SU-DHL-6 (cell line): ENCODE measurements at regions not wholly inside any gene's neighbourhood (a gene's known extent, or its start where the extent isn't known, plus 50 kb on each side); places are given as distances from the start of the nearest gene placed in this dataset.

Source experiments
- H2AFZ ChIP-seq: fragments of 200-600 bp; sonication (generic); 2 replicates; pipeline ENCODE4 v1.6.1; 2014; ENCODE audit warnings: low read depth, mild to moderate bottlenecking, moderate library complexity, mixed read lengths, antibody characterized with exemption, low read length; ENCODE audit not compliant: severe bottlenecking
- H3F3A ChIP-seq: fragments of 200-600 bp; shearing (Covaris generic); 2 replicates; pipeline ENCODE4 v1.6.0; 2016; ENCODE audit warnings: antibody characterized with exemption, mild to moderate bottlenecking; ENCODE audit not compliant: insufficient read depth
- H3K27ac ChIP-seq: fragments of 200-600 bp; sonication (generic); 2 replicates; pipeline ENCODE4 v1.5.1; 2016; ENCODE audit warnings: low read depth, mild to moderate bottlenecking, low read length, moderate library complexity, mixed read lengths
- H3K27me3 ChIP-seq: fragments of 200-600 bp; sonication (generic), shearing (Covaris generic); 2 replicates; pipeline ENCODE4 v1.6.0; 2014; ENCODE audit warnings: mild to moderate bottlenecking, low read length
- H3K36me3 ChIP-seq: fragments of 200-600 bp; sonication (generic); 2 replicates; pipeline ENCODE4 v1.6.1; 2014; ENCODE audit warnings: mild to moderate bottlenecking, low read length, mixed read lengths
- H3K4me2 ChIP-seq: fragments of 300-600, 200-600 bp; shearing (Covaris generic), sonication (generic); 2 replicates; pipeline ENCODE4 v1.6.0; 2014; ENCODE audit warnings: low read length, low read depth, mild to moderate bottlenecking; ENCODE audit not compliant: poor library complexity, severe bottlenecking
- H3K4me3 ChIP-seq: fragments of 200-600 bp; sonication (generic); 2 replicates; pipeline ENCODE4 v1.5.1; 2014; ENCODE audit warnings: antibody characterized with exemption, low read length, mild to moderate bottlenecking, mixed read lengths; ENCODE audit not compliant: insufficient read depth, poor library complexity, severe bottlenecking
- H3K79me2 ChIP-seq: fragments of 200-600 bp; sonication (generic); 2 replicates; pipeline ENCODE4 v1.6.1; 2014; ENCODE audit warnings: mild to moderate bottlenecking, low read length, moderate library complexity; ENCODE audit not compliant: insufficient read depth
- H3K9ac ChIP-seq: fragments of 200-600 bp; sonication (generic); 2 replicates; pipeline ENCODE4 v1.7.0; 2014; ENCODE audit warnings: mild to moderate bottlenecking, low read length
- H3K9me2 ChIP-seq: fragments of 200-600 bp; sonication (generic); replicated peaks from 2 replicates; pipeline ENCODE4 v1.6.1; 2014; ENCODE audit warnings: low read length; ENCODE audit not compliant: insufficient read depth
- H3K9me3 ChIP-seq: fragments of 200-600 bp; sonication (generic); 2 replicates; pipeline ENCODE4 v1.6.1; 2014; ENCODE audit warnings: low read length, mixed read lengths; ENCODE audit not compliant: insufficient read depth
- H4K20me1 ChIP-seq: fragments of 200-600 bp; sonication (generic); 2 replicates; pipeline ENCODE4 v1.6.1; 2014; ENCODE audit warnings: low read depth, mild to moderate bottlenecking, antibody characterized with exemption, low read length, moderate library complexity, mixed read lengths
- EZH2phosphoT487 ChIP-seq: fragments of 200-600 bp; sonication (generic), shearing (Covaris generic); conservative IDR thresholded peaks from 2 replicates; pipeline ENCODE4 v1.6.1; 2018; ENCODE audit warnings: mild to moderate bottlenecking, antibody characterized with exemption, low read length, moderate library complexity, mixed read lengths
- TF ChIP-seq, protein P1 (sequence below): fragments of 200-600 bp; sonication (generic); IDR thresholded peaks from one replicate; pipeline ENCODE4 v1.5.1; 2017; ENCODE audit warnings: antibody characterized with exemption, mild to moderate bottlenecking, low read length, moderate library complexity; ENCODE audit not compliant: insufficient read depth, poor library complexity, severe bottlenecking

- Histone ChIP-seq H4K20me1 (no peaks in the 10 kb centered on the region), H3K9me2 (no peaks in the 10 kb centered on the region), H3K79me2 (no peaks in the 10 kb centered on the region), H3K9ac (no peak overlapping the region), H3K27ac (no peak overlapping the region), H3K4me2 (no peak overlapping the region), H3K4me3 (no peak overlapping the region), H3K36me3 (no peaks in the 10 kb centered on the region), H3K9me3 (no peaks in the 10 kb centered on the region), H3F3A (no peaks in the 10 kb centered on the region), H2AFZ (peak overlapping the region; percentile 39), H3K27me3 (no peaks in the 10 kb centered on the region)
- no peak for TF ChIP-seq EZH2phosphoT487
- TF ChIP-seq, protein P1, sequence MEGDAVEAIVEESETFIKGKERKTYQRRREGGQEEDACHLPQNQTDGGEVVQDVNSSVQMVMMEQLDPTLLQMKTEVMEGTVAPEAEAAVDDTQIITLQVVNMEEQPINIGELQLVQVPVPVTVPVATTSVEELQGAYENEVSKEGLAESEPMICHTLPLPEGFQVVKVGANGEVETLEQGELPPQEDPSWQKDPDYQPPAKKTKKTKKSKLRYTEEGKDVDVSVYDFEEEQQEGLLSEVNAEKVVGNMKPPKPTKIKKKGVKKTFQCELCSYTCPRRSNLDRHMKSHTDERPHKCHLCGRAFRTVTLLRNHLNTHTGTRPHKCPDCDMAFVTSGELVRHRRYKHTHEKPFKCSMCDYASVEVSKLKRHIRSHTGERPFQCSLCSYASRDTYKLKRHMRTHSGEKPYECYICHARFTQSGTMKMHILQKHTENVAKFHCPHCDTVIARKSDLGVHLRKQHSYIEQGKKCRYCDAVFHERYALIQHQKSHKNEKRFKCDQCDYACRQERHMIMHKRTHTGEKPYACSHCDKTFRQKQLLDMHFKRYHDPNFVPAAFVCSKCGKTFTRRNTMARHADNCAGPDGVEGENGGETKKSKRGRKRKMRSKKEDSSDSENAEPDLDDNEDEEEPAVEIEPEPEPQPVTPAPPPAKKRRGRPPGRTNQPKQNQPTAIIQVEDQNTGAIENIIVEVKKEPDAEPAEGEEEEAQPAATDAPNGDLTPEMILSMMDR = no peak
These were observed 1078.3 kb downstream of the TTLL7 start for GRCh38 chr1:82920418-82921248.

DNA sequence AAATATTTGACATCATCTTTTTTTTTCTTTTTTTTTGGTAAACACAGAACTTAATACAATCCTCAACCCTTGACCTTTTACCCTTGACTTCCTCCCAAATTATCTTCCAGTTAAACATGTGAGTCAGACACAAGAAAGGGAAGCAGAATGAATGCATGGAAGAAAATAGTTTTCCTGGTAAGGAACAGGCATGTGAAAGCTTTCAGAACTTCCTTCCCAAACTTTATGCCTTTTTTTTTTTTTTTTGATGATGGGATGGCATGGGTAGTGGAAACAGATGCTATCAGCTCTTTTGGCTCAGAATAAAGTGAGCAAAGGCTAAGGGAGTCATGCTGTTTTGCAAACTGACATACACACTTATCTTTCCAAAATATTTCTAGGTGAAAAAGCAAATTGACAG lies 1079.1 kb downstream of the TTLL7 start:
- H3K9me2 ChIP-seq = no peaks in the 10 kb centered on the region
- H3K9me3 ChIP-seq = no peaks in the 10 kb centered on the region
- no peaks in the 10 kb centered on the region for H4K20me1 ChIP-seq
- no peaks in the 10 kb centered on the region for H3K79me2 ChIP-seq
- H3K27ac ChIP-seq = no peak overlapping the region
- no peak overlapping the region for H2AFZ ChIP-seq
- no peaks in the 10 kb centered on the region for H3K27me3 ChIP-seq
- TF ChIP-seq, protein P1 = no peak
- no peak overlapping the region for H3K4me3 ChIP-seq
- no peaks in the 10 kb centered on the region for H3F3A ChIP-seq
- H3K36me3 ChIP-seq = no peaks in the 10 kb centered on the region
- H3K9ac ChIP-seq = no peak overlapping the region
- no peak overlapping the region for H3K4me2 ChIP-seq

- TF ChIP-seq, protein P1 = no peak
- TF ChIP-seq EZH2phosphoT487 = no peak
- H3K36me3 ChIP-seq = no peaks in the 10 kb centered on the region
- H3K27me3 ChIP-seq = no peaks in the 10 kb centered on the region
These were observed 1091.6 kb downstream of the TTLL7 start for GRCh38 chr1:82907313-82907712.

More at GRCh38 chr1:82907313-82907712, 1091.6 kb downstream of the TTLL7 start:
- Histone ChIP-seq H3K4me2 (no peak overlapping the region), H2AFZ (no peak overlapping the region), H3K9ac (no peak overlapping the region), H3F3A (no peaks in the 10 kb centered on the region), H3K9me2 (no peaks in the 10 kb centered on the region), H3K27ac (no peak overlapping the region), H3K4me3 (no peak overlapping the region), H3K9me3 (no peaks in the 10 kb centered on the region), H4K20me1 (no peaks in the 10 kb centered on the region), H3K79me2 (no peaks in the 10 kb centered on the region)
